ENCODE measurements at regions not wholly inside any gene's neighbourhood (a gene's known extent, or its start where the extent isn't known, plus 50 kb on each side); places are given as distances from the start of the nearest gene placed in this dataset.

DNA sequence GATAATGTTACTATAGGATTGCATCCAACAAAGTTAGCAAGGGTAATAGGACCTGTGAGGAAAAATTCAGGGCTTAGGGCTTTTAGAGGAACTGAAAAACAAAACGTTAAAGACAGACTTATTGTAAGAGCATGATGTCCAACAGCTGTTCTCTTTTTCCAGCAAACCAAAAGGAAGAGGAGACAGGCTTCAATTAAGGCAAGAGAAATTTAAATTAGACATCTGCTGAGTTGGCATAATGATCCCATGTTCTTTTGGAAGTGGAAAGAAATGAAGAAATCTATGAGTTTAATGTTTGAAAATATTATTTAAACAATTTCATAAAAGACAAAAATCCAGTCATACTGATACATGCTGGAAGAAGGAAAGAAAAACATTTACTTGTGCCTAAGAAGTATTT, 95.7 kb upstream of the HMGCLL1 start:
- Histone ChIP-seq H3K79me2 (ENCODE audit: insufficient read depth, low read length) (no peaks in the 10 kb centered on the region), H3K4me2 (ENCODE audit: low read length) (no peak overlapping the region), H3K36me3 (ENCODE audit: control insufficient read depth in 1 of 2, insufficient read depth in 2 of 2, low read length in 2 of 2) (no peaks in the 10 kb centered on the region), H3K9ac (ENCODE audit: low read length) (no peak overlapping the region), H3K4me1 (ENCODE audit: control insufficient read depth in 1 of 2, insufficient read depth in 2 of 2, low read length in 2 of 2) (no peaks in the 10 kb centered on the region), H4K20me1 (ENCODE audit: insufficient read depth) (no peaks in the 10 kb centered on the region), H3K27ac (ENCODE audit: low read depth, low read length) (no peak overlapping the region), H3K9me2 (ENCODE audit: insufficient read depth) (no peaks in the 10 kb centered on the region), H3K4me3 (replicated peaks in 1 of 2; ENCODE audit: low read depth in 1 of 2, low read length in 2 of 2) (no peak overlapping the region), H2AFZ (ENCODE audit: low read depth, low read length, poor library complexity, severe bottlenecking) (no peak overlapping the region), H3K9me3 (ENCODE audit: control insufficient read depth in 1 of 2, insufficient read depth in 1 of 2, low read depth in 1 of 2, low read length in 2 of 2) (no peaks in the 10 kb centered on the region), H3K27me3 (ENCODE audit: insufficient read depth, low read length) (peaks cover 24% of the 10 kb centered on the region; the same call in 1 of the 2 replicates)
- POLR2A ChIA-PET = no interaction called here
- ATAC-seq (no peak), DNase-seq (ENCODE audit: low read depth, low spot score) (no peak)
- BruUV-seq (replicated peaks) = no TSS peak
- RAD21 ChIA-PET (ENCODE audit: low non-redundant PET in 1 of 2, low total read pairs in 2 of 2, uncharacterized antibody in 2 of 2, unreplicated experiment in 2 of 2) = no interaction called here
- intact Hi-C loops (cut with micrococcal nuclease) = no loop called here
- CTCF ChIA-PET = no interaction called here
- TF ChIP-seq CEBPB (IDR thresholded peaks at IDR 0.05; ENCODE audit: low read depth) (no peak), ELF1 (IDR thresholded peaks at IDR 0.05; ENCODE audit: borderline replicate concordance, low read depth) (no peak), EZH2 (IDR thresholded peaks at IDR 0.05) (no peak), POLR2AphosphoS5 (IDR thresholded peaks at IDR 0.05; ENCODE audit: low read depth, low read length) (no peak), SP1 (IDR thresholded peaks at IDR 0.05; ENCODE audit: low read depth) (no peak), FOSL1 (IDR thresholded peaks at IDR 0.05; ENCODE audit: low read depth) (no peak)
- TF ChIP-seq, protein P1, sequence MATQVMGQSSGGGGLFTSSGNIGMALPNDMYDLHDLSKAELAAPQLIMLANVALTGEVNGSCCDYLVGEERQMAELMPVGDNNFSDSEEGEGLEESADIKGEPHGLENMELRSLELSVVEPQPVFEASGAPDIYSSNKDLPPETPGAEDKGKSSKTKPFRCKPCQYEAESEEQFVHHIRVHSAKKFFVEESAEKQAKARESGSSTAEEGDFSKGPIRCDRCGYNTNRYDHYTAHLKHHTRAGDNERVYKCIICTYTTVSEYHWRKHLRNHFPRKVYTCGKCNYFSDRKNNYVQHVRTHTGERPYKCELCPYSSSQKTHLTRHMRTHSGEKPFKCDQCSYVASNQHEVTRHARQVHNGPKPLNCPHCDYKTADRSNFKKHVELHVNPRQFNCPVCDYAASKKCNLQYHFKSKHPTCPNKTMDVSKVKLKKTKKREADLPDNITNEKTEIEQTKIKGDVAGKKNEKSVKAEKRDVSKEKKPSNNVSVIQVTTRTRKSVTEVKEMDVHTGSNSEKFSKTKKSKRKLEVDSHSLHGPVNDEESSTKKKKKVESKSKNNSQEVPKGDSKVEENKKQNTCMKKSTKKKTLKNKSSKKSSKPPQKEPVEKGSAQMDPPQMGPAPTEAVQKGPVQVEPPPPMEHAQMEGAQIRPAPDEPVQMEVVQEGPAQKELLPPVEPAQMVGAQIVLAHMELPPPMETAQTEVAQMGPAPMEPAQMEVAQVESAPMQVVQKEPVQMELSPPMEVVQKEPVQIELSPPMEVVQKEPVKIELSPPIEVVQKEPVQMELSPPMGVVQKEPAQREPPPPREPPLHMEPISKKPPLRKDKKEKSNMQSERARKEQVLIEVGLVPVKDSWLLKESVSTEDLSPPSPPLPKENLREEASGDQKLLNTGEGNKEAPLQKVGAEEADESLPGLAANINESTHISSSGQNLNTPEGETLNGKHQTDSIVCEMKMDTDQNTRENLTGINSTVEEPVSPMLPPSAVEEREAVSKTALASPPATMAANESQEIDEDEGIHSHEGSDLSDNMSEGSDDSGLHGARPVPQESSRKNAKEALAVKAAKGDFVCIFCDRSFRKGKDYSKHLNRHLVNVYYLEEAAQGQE (IDR thresholded peaks at IDR 0.05; ENCODE audit: low read depth) = no peak

DNA sequence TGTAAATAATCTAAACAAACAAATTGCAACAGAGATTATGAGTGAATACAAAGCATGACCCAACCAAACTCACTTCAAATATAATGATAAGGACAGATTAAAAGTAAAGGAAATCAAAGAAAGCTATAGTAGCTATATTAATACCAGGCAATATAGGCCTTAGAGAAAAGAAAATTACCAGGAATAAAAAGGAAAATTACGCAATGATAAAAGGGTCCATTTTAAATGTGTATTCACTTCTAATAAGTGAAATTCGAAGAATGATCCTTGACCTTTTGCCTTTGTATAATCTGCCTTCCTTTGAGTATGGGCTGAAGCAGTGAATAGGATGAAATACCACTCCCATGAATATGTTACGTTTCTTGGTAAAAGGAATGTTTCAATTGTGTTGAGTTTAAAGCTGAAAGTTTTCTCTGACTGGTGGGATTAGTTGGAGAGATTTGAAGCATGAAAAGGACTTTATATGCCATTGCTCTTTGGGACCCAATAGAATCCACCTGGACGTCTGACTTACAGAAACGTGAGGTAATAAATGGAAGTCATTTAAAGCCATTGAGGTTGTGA, 91.9 kb upstream of the HMGCLL1 start:
- no TSS peak for BruUV-seq (replicated peaks)
- H3K4me3 ChIP-seq (replicated peaks in 1 of 2; ENCODE audit: low read depth in 1 of 2, low read length in 2 of 2) = no peak overlapping the region
- H3K4me1 ChIP-seq (ENCODE audit: control insufficient read depth in 1 of 2, insufficient read depth in 2 of 2, low read length in 2 of 2) = no peaks in the 10 kb centered on the region
- no peaks in the 10 kb centered on the region for H4K20me1 ChIP-seq (ENCODE audit: insufficient read depth)
- RAD21 ChIA-PET (ENCODE audit: low non-redundant PET in 1 of 2, low total read pairs in 2 of 2, uncharacterized antibody in 2 of 2, unreplicated experiment in 2 of 2) = no interaction called here
- H3K36me3 ChIP-seq (ENCODE audit: control insufficient read depth in 1 of 2, insufficient read depth in 2 of 2, low read length in 2 of 2) = no peaks in the 10 kb centered on the region
- POLR2A ChIA-PET = no interaction called here
- DNase-seq (ENCODE audit: low read depth, low spot score) (no peak), ATAC-seq (no peak)
- H3K27ac ChIP-seq (ENCODE audit: low read depth, low read length) = no peak overlapping the region
- no peak overlapping the region for H3K4me2 ChIP-seq (ENCODE audit: low read length)
- no peak overlapping the region for H2AFZ ChIP-seq (ENCODE audit: low read depth, low read length, poor library complexity, severe bottlenecking)
- H3K9me3 ChIP-seq (ENCODE audit: control insufficient read depth in 1 of 2, insufficient read depth in 1 of 2, low read depth in 1 of 2, low read length in 2 of 2) = no peaks in the 10 kb centered on the region
- H3K27me3 ChIP-seq (ENCODE audit: insufficient read depth, low read length) = peaks cover 26% of the 10 kb centered on the region
- no peak for TF ChIP-seq EZH2 (IDR thresholded peaks at IDR 0.05)
- no peak for TF ChIP-seq JUND (IDR thresholded peaks at IDR 0.05)
- TF ChIP-seq FOSL1 (IDR thresholded peaks at IDR 0.05; ENCODE audit: low read depth) = no peak
- TF ChIP-seq POLR2AphosphoS5 (IDR thresholded peaks at IDR 0.05; ENCODE audit: low read depth, low read length) = no peak
- TF ChIP-seq, protein P2, sequence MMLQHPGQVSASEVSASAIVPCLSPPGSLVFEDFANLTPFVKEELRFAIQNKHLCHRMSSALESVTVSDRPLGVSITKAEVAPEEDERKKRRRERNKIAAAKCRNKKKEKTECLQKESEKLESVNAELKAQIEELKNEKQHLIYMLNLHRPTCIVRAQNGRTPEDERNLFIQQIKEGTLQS (IDR thresholded peaks at IDR 0.05) = no peak
- no peak for TF ChIP-seq ZBTB33 (IDR thresholded peaks at IDR 0.05; ENCODE audit: extremely low read depth, insufficient replicate concordance, low read length)
- TF ChIP-seq CTCF (IDR thresholded peaks at IDR 0.05 in 2 of 3, conservative IDR thresholded peaks at IDR 0.05 in 1 of 3; ENCODE audit: borderline replicate concordance in 1 of 3, insufficient read depth in 1 of 3, low read depth in 2 of 3, low read length in 2 of 3) = no peak
- no peak for TF ChIP-seq SP1 (IDR thresholded peaks at IDR 0.05; ENCODE audit: low read depth)
- no peaks in the 10 kb centered on the region for H3K9me2 ChIP-seq (ENCODE audit: insufficient read depth)
- CTCF ChIA-PET = no interaction called here
- no peak overlapping the region for H3K9ac ChIP-seq (ENCODE audit: low read length)
- no peaks in the 10 kb centered on the region for H3K79me2 ChIP-seq (ENCODE audit: insufficient read depth, low read length)
- intact Hi-C loops (cut with micrococcal nuclease) = no loop called here
